ENCODE measurements at regions not wholly inside any gene's neighbourhood (a gene's known extent, or its start where the extent isn't known, plus 50 kb on each side); places are given as distances from the start of the nearest gene placed in this dataset.

DNA sequence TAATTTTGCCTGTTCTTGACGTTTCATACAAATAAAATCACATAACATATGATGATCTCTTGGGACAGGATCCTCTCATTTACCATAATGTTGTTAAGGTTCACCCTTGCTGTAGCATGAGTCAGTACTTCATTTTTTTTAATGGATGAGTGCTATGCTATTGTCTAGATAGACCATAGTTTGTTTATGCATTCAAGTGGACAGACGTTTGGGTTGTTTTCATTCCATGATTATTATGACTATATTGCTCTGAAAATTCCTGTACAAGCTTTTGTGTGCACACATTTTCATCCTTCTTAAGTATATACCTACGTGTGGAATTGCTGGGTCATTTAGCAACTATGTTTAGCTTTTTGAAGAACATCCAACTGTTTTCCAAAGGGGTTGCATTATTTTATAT lies 325.6 kb upstream of the TMEM132C start:
- Histone ChIP-seq H3K4me1 (ENCODE audit: control insufficient read depth, insufficient read depth, low read length) (no peaks in the 10 kb centered on the region), H3K27me3 (ENCODE audit: control insufficient read depth, insufficient read depth, low read length) (no peaks in the 10 kb centered on the region), H3K36me3 (ENCODE audit: control insufficient read depth, insufficient read depth, low read length) (no peaks in the 10 kb centered on the region), H3K9ac (ENCODE audit: low read length) (no peak overlapping the region), H3K4me3 (ENCODE audit: low read length) (no peak overlapping the region), H3K27ac (ENCODE audit: low read depth, low read length) (no peak overlapping the region)

DNA sequence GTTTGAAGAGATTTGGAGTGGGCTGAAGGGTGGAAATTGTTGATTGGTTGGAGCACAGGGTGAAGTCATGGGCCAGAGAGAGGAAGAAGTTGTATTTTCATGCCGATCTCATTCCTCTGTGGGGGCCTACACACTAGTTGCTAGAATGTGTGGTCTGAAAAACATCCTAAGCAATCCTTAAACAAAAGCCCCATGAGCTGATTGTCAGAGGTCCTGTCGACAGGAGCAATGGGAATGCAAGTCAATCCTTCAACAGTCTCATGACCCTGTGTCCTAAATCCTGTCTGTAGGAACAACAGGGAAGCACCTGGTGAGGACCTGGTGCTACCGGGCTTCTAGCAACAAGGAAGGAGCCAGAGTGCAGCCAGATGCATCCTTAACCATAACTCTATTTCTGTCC lies 324.0 kb upstream of the TMEM132C start:
- H3K27me3 ChIP-seq (ENCODE audit: control insufficient read depth, insufficient read depth, low read length): no peaks in the 10 kb centered on the region
- H3K4me1 ChIP-seq (ENCODE audit: control insufficient read depth, insufficient read depth, low read length): no peaks in the 10 kb centered on the region
- H3K27ac ChIP-seq (ENCODE audit: low read depth, low read length): no peak overlapping the region
- H3K9ac ChIP-seq (ENCODE audit: low read length): no peak overlapping the region
- no peak overlapping the region for H3K4me3 ChIP-seq (ENCODE audit: low read length)
- no peaks in the 10 kb centered on the region for H3K36me3 ChIP-seq (ENCODE audit: control insufficient read depth, insufficient read depth, low read length)

- no peaks in the 10 kb centered on the region for H3K36me3 ChIP-seq (ENCODE audit: control insufficient read depth, insufficient read depth, low read length)
- H3K27me3 ChIP-seq (ENCODE audit: control insufficient read depth, insufficient read depth, low read length): no peaks in the 10 kb centered on the region
- H3K4me3 ChIP-seq (ENCODE audit: low read length): no peak overlapping the region
- no peaks in the 10 kb centered on the region for H3K4me1 ChIP-seq (ENCODE audit: control insufficient read depth, insufficient read depth, low read length)
- no peak overlapping the region for H3K27ac ChIP-seq (ENCODE audit: low read depth, low read length)
- H3K9ac ChIP-seq (ENCODE audit: low read length): no peak overlapping the region
These were observed 323.3 kb upstream of the TMEM132C start for GRCh38 chr12:127943481-127944210.

- no peaks in the 10 kb centered on the region for H3K4me1 ChIP-seq (ENCODE audit: control insufficient read depth, insufficient read depth, low read length)
- H3K9ac ChIP-seq (ENCODE audit: low read length): no peak overlapping the region
- H3K36me3 ChIP-seq (ENCODE audit: control insufficient read depth, insufficient read depth, low read length): no peaks in the 10 kb centered on the region
- no peaks in the 10 kb centered on the region for H3K27me3 ChIP-seq (ENCODE audit: control insufficient read depth, insufficient read depth, low read length)
- H3K27ac ChIP-seq (ENCODE audit: low read depth, low read length): no peak overlapping the region
- peak overlapping the region; percentile 41 for H3K4me3 ChIP-seq (ENCODE audit: low read length)
These were observed 322.6 kb upstream of the TMEM132C start for GRCh38 chr12:127944211-127944899.

DNA sequence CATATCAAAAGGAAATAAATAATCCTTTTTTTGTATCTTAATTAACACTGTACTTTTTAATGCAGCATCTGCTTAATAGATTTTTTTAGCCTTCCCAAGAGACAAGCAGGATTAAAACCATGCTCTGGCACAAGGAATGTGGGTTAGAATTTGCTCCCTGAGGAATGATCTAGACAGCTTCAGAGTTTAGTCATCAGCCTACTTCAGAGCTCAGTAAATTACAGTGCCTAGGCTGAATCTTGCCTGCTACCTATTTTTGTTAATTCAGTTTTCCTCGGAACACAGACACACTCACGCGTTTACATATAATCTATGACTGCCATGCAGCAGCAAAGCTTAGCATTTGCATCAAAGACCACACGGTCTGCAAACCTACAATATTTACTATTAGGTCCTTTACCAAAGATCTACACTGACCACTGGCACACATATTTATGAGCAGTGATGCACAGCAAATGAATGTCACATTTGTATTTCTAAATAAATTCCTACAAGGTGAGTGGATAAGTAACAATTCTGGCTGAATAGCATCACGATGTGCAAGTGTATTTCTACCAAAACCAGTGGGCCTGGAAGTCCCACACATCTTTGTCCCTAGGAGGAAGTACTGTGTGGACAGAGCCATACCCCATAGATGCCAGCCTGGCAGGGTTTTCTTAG lies 309.8 kb upstream of the TMEM132C start:
- no peak overlapping the region for H3K27ac ChIP-seq (ENCODE audit: low read depth, low read length)
- no peaks in the 10 kb centered on the region for H3K4me1 ChIP-seq (ENCODE audit: control insufficient read depth, insufficient read depth, low read length)
- H3K27me3 ChIP-seq (ENCODE audit: control insufficient read depth, insufficient read depth, low read length): no peaks in the 10 kb centered on the region
- no peak overlapping the region for H3K4me3 ChIP-seq (ENCODE audit: low read length)
- H3K36me3 ChIP-seq (ENCODE audit: control insufficient read depth, insufficient read depth, low read length): no peaks in the 10 kb centered on the region
- H3K9ac ChIP-seq (ENCODE audit: low read length): no peak overlapping the region

- Histone ChIP-seq H3K36me3 (ENCODE audit: control insufficient read depth, insufficient read depth, low read length) (no peaks in the 10 kb centered on the region), H3K27ac (ENCODE audit: low read depth, low read length) (no peak overlapping the region), H3K4me3 (ENCODE audit: low read length) (no peak overlapping the region), H3K9ac (ENCODE audit: low read length) (no peak overlapping the region), H3K27me3 (ENCODE audit: control insufficient read depth, insufficient read depth, low read length) (no peaks in the 10 kb centered on the region), H3K4me1 (ENCODE audit: control insufficient read depth, insufficient read depth, low read length) (no peaks in the 10 kb centered on the region)
These were observed 304.7 kb upstream of the TMEM132C start for GRCh38 chr12:127962303-127962702.

DNA sequence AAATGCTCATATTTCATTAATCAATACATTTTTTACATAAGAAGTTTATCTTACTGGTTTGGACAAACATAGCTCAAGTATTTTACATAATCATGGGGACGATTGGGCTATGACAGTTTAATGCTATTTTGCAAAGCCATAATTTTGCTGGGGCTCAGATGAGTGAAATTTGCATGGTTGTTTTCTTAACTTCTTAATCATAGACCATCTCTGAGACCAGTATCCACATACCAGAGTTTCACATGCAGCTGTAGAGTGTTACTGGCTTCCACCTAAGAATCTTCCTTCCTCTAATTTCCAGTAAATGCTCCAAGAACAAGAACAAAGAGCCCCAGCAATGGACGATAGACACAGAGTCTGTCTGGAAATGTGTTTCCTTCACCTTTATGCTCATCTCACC lies 303.0 kb upstream of the TMEM132C start:
- no peaks in the 10 kb centered on the region for H3K4me1 ChIP-seq (ENCODE audit: control insufficient read depth, insufficient read depth, low read length)
- no peaks in the 10 kb centered on the region for H3K36me3 ChIP-seq (ENCODE audit: control insufficient read depth, insufficient read depth, low read length)
- H3K4me3 ChIP-seq (ENCODE audit: low read length): no peak overlapping the region
- H3K9ac ChIP-seq (ENCODE audit: low read length): no peak overlapping the region
- no peaks in the 10 kb centered on the region for H3K27me3 ChIP-seq (ENCODE audit: control insufficient read depth, insufficient read depth, low read length)
- no peak overlapping the region for H3K27ac ChIP-seq (ENCODE audit: low read depth, low read length)

- Histone ChIP-seq H3K27me3 (ENCODE audit: control insufficient read depth, insufficient read depth, low read length) (no peaks in the 10 kb centered on the region), H3K4me3 (ENCODE audit: low read length) (no peak overlapping the region), H3K9ac (ENCODE audit: low read length) (no peak overlapping the region), H3K27ac (ENCODE audit: low read depth, low read length) (no peak overlapping the region), H3K36me3 (ENCODE audit: control insufficient read depth, insufficient read depth, low read length) (no peaks in the 10 kb centered on the region), H3K4me1 (ENCODE audit: control insufficient read depth, insufficient read depth, low read length) (no peaks in the 10 kb centered on the region)
These were observed 302.3 kb upstream of the TMEM132C start for GRCh38 chr12:127964717-127965116.

DNA sequence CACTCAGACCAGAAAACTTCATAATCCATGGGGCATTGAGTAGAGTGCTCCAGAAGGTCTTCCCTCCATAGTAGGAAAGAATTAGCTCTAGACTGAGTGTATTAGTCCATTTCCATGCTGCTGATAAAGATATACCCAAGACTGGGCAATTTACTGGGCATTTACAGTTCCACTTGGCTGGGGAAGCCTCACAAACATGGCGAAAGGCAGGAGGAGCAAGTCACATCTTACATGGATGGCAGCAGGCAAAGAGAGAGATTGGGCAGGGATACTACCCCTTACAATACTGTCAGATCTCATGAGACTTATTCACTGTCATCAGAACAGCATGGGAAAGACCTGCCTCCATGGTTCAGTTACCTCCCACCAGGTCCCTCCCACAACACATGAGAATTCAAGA lies 300.6 kb upstream of the TMEM132C start:
- no peaks in the 10 kb centered on the region for H3K27me3 ChIP-seq (ENCODE audit: control insufficient read depth, insufficient read depth, low read length)
- no peak overlapping the region for H3K27ac ChIP-seq (ENCODE audit: low read depth, low read length)
- no peak overlapping the region for H3K9ac ChIP-seq (ENCODE audit: low read length)

DNA sequence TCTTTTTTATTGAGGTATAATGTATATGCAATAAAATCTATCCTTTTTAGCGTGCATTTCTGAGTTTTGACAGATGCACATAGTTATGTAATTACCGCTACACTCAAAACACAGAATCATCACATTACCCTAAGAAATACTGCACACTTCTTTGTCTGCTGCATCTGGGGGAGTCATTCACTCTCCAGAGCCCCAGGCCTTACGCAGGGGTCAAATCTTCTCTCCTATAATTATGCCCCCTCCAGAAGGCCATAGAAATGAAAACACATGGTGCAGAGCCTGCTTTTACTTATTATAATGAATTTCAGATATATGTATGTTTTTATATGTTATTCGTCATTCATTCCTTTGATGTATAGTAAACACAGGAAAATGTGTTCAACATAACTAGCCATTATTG lies 296.5 kb upstream of the TMEM132C start:
- no peak overlapping the region for H3K9ac ChIP-seq (ENCODE audit: low read length)
- no peak overlapping the region for H3K27ac ChIP-seq (ENCODE audit: low read depth, low read length)
- no peaks in the 10 kb centered on the region for H3K4me1 ChIP-seq (ENCODE audit: control insufficient read depth, insufficient read depth, low read length)
- H3K36me3 ChIP-seq (ENCODE audit: control insufficient read depth, insufficient read depth, low read length): no peaks in the 10 kb centered on the region
- no peak overlapping the region for H3K4me3 ChIP-seq (ENCODE audit: low read length)
- H3K27me3 ChIP-seq (ENCODE audit: control insufficient read depth, insufficient read depth, low read length): no peaks in the 10 kb centered on the region

More for the DNA sequence above, 300.6 kb upstream of the TMEM132C start:
- no peak overlapping the region for H3K4me3 ChIP-seq (ENCODE audit: low read length)
- H3K4me1 ChIP-seq (ENCODE audit: control insufficient read depth, insufficient read depth, low read length): no peaks in the 10 kb centered on the region
- no peaks in the 10 kb centered on the region for H3K36me3 ChIP-seq (ENCODE audit: control insufficient read depth, insufficient read depth, low read length)

GRCh38 chr12:127980585-127980984 lies 286.4 kb upstream of the TMEM132C start:
- Histone ChIP-seq H3K4me1 (ENCODE audit: control insufficient read depth, insufficient read depth, low read length) (no peaks in the 10 kb centered on the region), H3K27me3 (ENCODE audit: control insufficient read depth, insufficient read depth, low read length) (no peaks in the 10 kb centered on the region), H3K4me3 (ENCODE audit: low read length) (no peak overlapping the region), H3K9ac (ENCODE audit: low read length) (no peak overlapping the region), H3K27ac (ENCODE audit: low read depth, low read length) (no peak overlapping the region), H3K36me3 (ENCODE audit: control insufficient read depth, insufficient read depth, low read length) (no peaks in the 10 kb centered on the region)

- no peaks in the 10 kb centered on the region for H3K36me3 ChIP-seq (ENCODE audit: control insufficient read depth, insufficient read depth, low read length)
- H3K4me3 ChIP-seq (ENCODE audit: low read length): no peak overlapping the region
- no peaks in the 10 kb centered on the region for H3K27me3 ChIP-seq (ENCODE audit: control insufficient read depth, insufficient read depth, low read length)
- no peak overlapping the region for H3K9ac ChIP-seq (ENCODE audit: low read length)
- no peak overlapping the region for H3K27ac ChIP-seq (ENCODE audit: low read depth, low read length)
- no peaks in the 10 kb centered on the region for H3K4me1 ChIP-seq (ENCODE audit: control insufficient read depth, insufficient read depth, low read length)
These were observed 285.1 kb upstream of the TMEM132C start for GRCh38 chr12:127981875-127982274.

Data from rectal smooth muscle tissue (tissue), 1 donor.